HG03469 (cell line): ENCODE measurements at regions not wholly inside any gene's neighbourhood (a gene's known extent, or its start where the extent isn't known, plus 50 kb on each side); places are given as distances from the start of the nearest gene placed in this dataset.
"Not testable (repeated sequence)": the region's sequence is repeated elsewhere in the genome, so short reads cannot be mapped to it uniquely, and the experiment has no call there.

Experiments
- ATAC-seq: cut with Tn5 transposase; IDR thresholded peaks from one replicate; pipeline ENCODE4 v1.9.1; 2021; ENCODE audit warnings: mild to moderate bottlenecking, moderate library complexity, moderate number of reproducible peaks; ENCODE audit not compliant: unreplicated experiment

GRCh38 chr15:31579976-31580375 is 253.3 kb downstream of the KLF13 start:
- no peak for ATAC-seq

- ATAC-seq: no peak
Measured at GRCh38 chr15:31584195-31584594, 257.6 kb downstream of the KLF13 start.

DNA sequence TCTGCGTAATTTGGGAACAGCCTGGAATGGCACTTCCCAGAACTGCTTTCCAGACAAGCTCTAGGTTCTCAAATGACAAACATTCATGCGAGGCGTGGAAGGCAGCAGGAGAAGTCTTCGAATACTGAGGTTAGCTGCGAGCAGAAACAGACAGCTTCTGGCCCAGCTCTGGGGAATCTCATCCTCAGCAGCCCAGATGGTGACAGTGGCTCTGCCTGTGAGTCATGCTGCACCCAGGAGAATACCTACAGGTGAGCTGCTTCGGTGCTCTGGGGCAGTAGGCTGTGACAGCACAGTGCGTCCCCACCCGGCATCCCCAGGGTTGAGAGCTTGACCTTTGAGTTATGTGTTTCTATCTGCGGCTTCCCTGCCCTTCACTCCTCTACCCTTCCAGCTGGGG is 258.6 kb downstream of the KLF13 start:
- ATAC-seq: no peak

- ATAC-seq: no peak
Measured at GRCh38 chr15:31586841-31587240, 260.2 kb downstream of the KLF13 start.

GRCh38 chr15:31587583-31587982 is 260.9 kb downstream of the KLF13 start:
- ATAC-seq: no peak

DNA sequence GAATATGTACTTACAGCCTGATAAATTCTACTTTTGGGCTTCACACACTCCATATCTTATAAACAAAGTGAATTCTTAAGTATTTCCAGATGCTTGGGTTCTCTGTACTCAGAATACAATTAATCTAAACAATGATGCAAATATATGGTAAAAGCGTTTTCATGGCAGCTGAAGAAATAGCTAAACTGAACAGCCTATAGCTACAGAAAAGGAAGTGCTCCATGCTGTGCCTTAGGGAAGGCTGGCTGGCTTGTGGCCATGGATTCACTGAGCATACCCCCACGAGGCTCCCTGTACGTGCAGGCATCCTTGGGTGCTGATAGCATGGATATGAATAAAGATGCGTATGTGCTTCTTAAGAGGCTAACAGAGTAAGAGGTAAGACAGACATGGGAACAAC is 264.0 kb downstream of the KLF13 start:
- no peak for ATAC-seq

DNA sequence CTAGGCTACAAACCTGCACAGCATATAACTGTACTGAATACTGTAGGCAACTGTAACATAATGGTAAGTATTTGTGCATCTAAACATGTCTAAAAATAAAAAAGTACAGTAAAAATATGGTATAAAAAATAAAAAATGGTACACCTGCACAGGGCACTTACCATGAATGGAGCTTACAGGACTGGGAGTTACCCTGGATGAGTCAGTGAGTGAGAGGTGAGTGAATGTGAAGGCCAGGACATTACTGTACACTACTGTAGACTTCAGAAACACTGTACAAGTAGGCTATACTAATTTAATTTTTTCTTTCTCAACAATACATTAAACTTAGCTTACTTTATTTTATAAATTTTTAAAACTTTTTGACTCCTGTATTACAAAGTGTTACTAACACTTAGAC is 265.3 kb downstream of the KLF13 start:
- ATAC-seq: no peak

- ATAC-seq: no peak
Measured at GRCh38 chr15:31597466-31597865, 270.8 kb downstream of the KLF13 start.

- ATAC-seq: no peak
Measured at GRCh38 chr15:31598620-31599019, 272.0 kb downstream of the KLF13 start.

- ATAC-seq: no peak
Measured at GRCh38 chr15:31605467-31605931, 278.9 kb downstream of the KLF13 start.

GRCh38 chr15:31606194-31606669 is 279.6 kb downstream of the KLF13 start:
- no peak for ATAC-seq

- ATAC-seq: no peak
Measured at GRCh38 chr15:31606931-31607497, 280.4 kb downstream of the KLF13 start.

GRCh38 chr15:31607656-31608055 is 281.0 kb downstream of the KLF13 start:
- ATAC-seq: no peak

DNA sequence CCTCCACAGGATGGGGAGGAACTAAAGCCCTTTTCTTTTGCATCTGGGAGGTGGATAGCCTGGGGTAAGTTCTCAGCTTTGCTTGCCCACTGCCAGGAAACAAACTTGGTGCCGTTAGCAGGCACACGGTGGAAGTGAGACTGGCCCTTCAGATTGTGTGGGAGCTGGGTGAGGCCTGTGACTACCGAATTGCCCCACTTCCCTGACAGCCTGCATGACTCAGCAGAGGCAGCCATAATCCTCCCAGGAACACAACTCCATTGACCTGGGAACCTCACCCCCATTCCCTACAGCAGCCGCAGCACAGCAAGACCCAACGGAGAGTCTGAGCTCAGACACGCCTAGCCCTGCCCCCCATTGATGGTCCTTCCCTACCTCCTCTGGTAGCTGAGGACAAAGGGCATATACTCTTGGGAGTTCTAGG is 282.6 kb downstream of the KLF13 start:
- ATAC-seq: no peak

- no peak for ATAC-seq
Measured at GRCh38 chr15:31609906-31610305, 283.3 kb downstream of the KLF13 start.

GRCh38 chr15:31615643-31616415 is 289.2 kb downstream of the KLF13 start:
- ATAC-seq: no peak

GRCh38 chr15:31623297-31623696 is 296.7 kb downstream of the KLF13 start:
- ATAC-seq: not testable (repeated sequence)

GRCh38 chr15:31624115-31624514 is 297.5 kb downstream of the KLF13 start:
- ATAC-seq: not testable (repeated sequence)

GRCh38 chr15:31635715-31636114 is 309.1 kb downstream of the KLF13 start:
- ATAC-seq: not testable (repeated sequence)

DNA sequence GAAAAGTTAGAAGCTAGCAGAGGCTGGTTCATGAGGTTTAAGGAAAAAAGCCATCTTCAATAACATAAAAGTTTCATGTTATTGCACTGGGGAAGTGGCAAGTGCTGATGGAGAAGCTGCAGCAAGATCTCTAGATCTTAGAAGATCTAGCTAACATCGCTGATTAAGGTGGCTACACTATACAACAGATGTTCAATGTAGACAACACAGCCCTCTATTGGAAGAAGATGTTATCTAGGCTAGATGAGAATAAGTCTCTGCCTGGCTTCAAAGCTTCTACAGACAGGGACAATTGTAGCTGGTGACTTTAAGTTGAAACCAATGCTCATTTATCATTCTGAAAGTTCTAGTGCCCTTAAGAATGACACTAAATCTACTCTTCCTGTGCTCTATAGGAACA is 310.3 kb downstream of the KLF13 start:
- not testable (repeated sequence) for ATAC-seq

DNA sequence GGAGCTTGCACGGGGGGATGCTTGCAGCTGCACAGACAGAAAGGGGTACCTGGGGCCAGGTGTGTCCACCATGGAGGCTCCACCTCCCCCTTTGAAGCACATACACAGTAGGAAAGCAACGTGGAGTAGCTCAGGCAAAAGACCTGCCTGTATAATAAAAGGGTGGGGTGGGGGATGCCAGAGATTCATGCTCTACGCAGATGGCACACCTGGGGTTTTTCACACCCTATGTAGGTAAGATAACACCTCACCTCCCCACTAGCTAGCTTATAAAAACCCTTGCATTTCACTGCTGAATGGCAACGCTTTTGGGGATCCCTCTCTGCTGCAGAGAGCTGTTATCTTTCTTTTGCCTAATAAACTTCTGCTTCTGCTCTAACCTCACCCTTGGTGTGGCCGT is 317.3 kb downstream of the KLF13 start:
- ATAC-seq: not testable (repeated sequence)

GRCh38 chr15:31644761-31645160 is 318.1 kb downstream of the KLF13 start:
- ATAC-seq: not testable (repeated sequence)
